H1 (cell line): ENCODE measurements at regions not wholly inside any gene's neighbourhood (a gene's known extent, or its start where the extent isn't known, plus 50 kb on each side); places are given as distances from the start of the nearest gene placed in this dataset.

ENCODE experiments used
- CTCF ChIA-PET: fragments of 300-600 bp; sonication (Branson Sonifier 250); formaldehyde crosslinking; loops from one replicate; lab custom pipeline; 2021; ENCODE audit not compliant: partially characterized antibody; lab: Charles Lee
- POLR2A ChIA-PET: fragments of 300-600 bp; sonication (Branson Sonifier 250); formaldehyde crosslinking; loops from one replicate; lab custom pipeline; 2021; ENCODE audit warnings: inconsistent platforms; ENCODE audit not compliant: partially characterized antibody; lab: Charles Lee
- DNase-seq, 2 experiments: peaks; one replicate each; pipeline versions ENCODE4 v3.0.0 to v3.0.0-alpha.2; 2010 to 2022; ENCODE audit warnings: low spot score in 2 of 2, low read depth in 1 of 2, mixed read lengths in 1 of 2
- FAIRE-seq: peaks from 2 replicates; lab custom pipeline; 2011; peaks lifted over from hg19 to GRCh38; lab: Jason Lieb, UNC
- H2AFZ ChIP-seq: 2 replicates; pipeline ENCODE4 v1.8.1; 2012; ENCODE audit warnings: low read length, inconsistent platforms
- H2AK5ac ChIP-seq: 2 replicates; pipeline ENCODE4 v1.6.1; 2013; ENCODE audit warnings: low read depth, low read length
- H2BK120ac ChIP-seq: replicated peaks from 2 replicates; pipeline ENCODE3; 2013; ENCODE audit warnings: low read depth, low read length, inconsistent platforms
- H2BK12ac ChIP-seq: 2 replicates; pipeline ENCODE4 v1.6.1; 2013; ENCODE audit warnings: low read depth, low read length
- H2BK15ac ChIP-seq: 2 replicates; pipeline ENCODE4 v1.6.1; 2013; ENCODE audit warnings: low read length
- H2BK20ac ChIP-seq: 2 replicates; pipeline ENCODE4 v1.6.1; 2013; ENCODE audit warnings: low read length
- H2BK5ac ChIP-seq: 2 replicates; pipeline ENCODE4 v1.6.1; 2013; ENCODE audit warnings: low read depth, low read length
- H3K14ac ChIP-seq: 2 replicates; pipeline ENCODE4 v1.6.1; 2013; ENCODE audit warnings: inconsistent platforms; ENCODE audit not compliant: insufficient read length
- H3K18ac ChIP-seq: 2 replicates; pipeline ENCODE4 v1.6.1; 2013; ENCODE audit warnings: low read length; ENCODE audit errors: extremely low read depth
- H3K23ac ChIP-seq: 2 replicates; pipeline ENCODE4 v1.6.1; 2013; ENCODE audit warnings: inconsistent platforms; ENCODE audit not compliant: insufficient read length
- H3K23me2 ChIP-seq: 2 replicates; pipeline ENCODE4 v1.6.1; 2013; ENCODE audit warnings: low read depth, low read length
- H3K27ac ChIP-seq: 2 replicates; pipeline ENCODE4 v1.6.1; 2011; ENCODE audit warnings: low read depth, low read length, inconsistent platforms
- H3K27me3 ChIP-seq, 4 experiments: replicated peaks in 1 of 4; 1 replicate in 1 of 4; 2 replicates in 3 of 4; pipeline versions ENCODE4 v1.6.1 to v1.8.1; 2011 to 2013; ENCODE audit warnings: low read length in 3 of 4, mild to moderate bottlenecking in 3 of 4, inconsistent platforms in 2 of 4, mixed read lengths in 2 of 4, moderate library complexity in 1 of 4; ENCODE audit not compliant: control insufficient read depth in 3 of 4, insufficient read depth in 3 of 4; ENCODE audit errors: extremely low read depth in 1 of 4
- H3K36me3 ChIP-seq, 4 experiments: 2 replicates each; pipeline versions ENCODE4 v1.6.1 to v1.8.1; 2011 to 2013; ENCODE audit warnings: mild to moderate bottlenecking in 4 of 4, low read length in 3 of 4, moderate library complexity in 2 of 4, control low read depth in 1 of 4, inconsistent platforms in 1 of 4; ENCODE audit not compliant: insufficient read depth in 4 of 4, control insufficient read depth in 2 of 4
- H3K4ac ChIP-seq: replicated peaks from 2 replicates; pipeline ENCODE3; 2013; ENCODE audit warnings: low read length, low read depth, mixed read lengths, inconsistent platforms; ENCODE audit not compliant: insufficient read length
- H3K4me1 ChIP-seq, 4 experiments: replicated peaks in 1 of 4; 1 replicate in 1 of 4; 2 replicates in 3 of 4; pipeline versions ENCODE4 v1.6.1 to v1.8.1; 2011 to 2013; ENCODE audit warnings: low read length in 3 of 4, inconsistent platforms in 2 of 4, mixed read lengths in 1 of 4; ENCODE audit not compliant: insufficient read depth in 4 of 4, control insufficient read depth in 3 of 4
- H3K4me2 ChIP-seq, 2 experiments: 2 replicates each; pipeline versions ENCODE4 v1.6.1 to v1.8.1; 2011 to 2013; ENCODE audit warnings: low read depth in 2 of 2, low read length in 2 of 2, control low read depth in 1 of 2, inconsistent platforms in 1 of 2, mild to moderate bottlenecking in 1 of 2; ENCODE audit not compliant: insufficient read depth in 1 of 2
- H3K4me3 ChIP-seq, 4 experiments: fragments of 200-600, 300-600 bp in 1 of 4; sonication (generic), shearing (Covaris generic), sonication (Bioruptor Twin) in 1 of 4; 2 replicates each; pipeline versions ENCODE4 v1.5.1 to v1.8.1; 2011 to 2016; ENCODE audit warnings: low read length in 4 of 4, low read depth in 3 of 4, control low read depth in 2 of 4, inconsistent platforms in 2 of 4, mild to moderate bottlenecking in 2 of 4, mixed read lengths in 1 of 4, moderate library complexity in 1 of 4; ENCODE audit not compliant: insufficient read depth in 2 of 4; ENCODE audit errors: extremely low read depth in 1 of 4
- H3K56ac ChIP-seq: replicated peaks from 2 replicates; pipeline ENCODE3; 2013; ENCODE audit warnings: low read depth, mild to moderate bottlenecking, mixed read lengths, low read length, inconsistent platforms; ENCODE audit not compliant: insufficient read length
- H3K79me1 ChIP-seq: 2 replicates; pipeline ENCODE4 v1.6.1; 2013; ENCODE audit warnings: low read depth, low read length, control low read depth
- H3K79me2 ChIP-seq, 2 experiments: 2 replicates each; pipeline versions ENCODE4 v1.6.1 to v1.8.1; 2012 to 2013; ENCODE audit warnings: low read length in 2 of 2, mild to moderate bottlenecking in 2 of 2, inconsistent platforms in 1 of 2; ENCODE audit not compliant: insufficient read depth in 2 of 2, control insufficient read depth in 1 of 2
- H3K9ac ChIP-seq, 4 experiments: replicated peaks in 1 of 4; 1 replicate in 1 of 4; 2 replicates in 3 of 4; pipeline versions ENCODE4 v1.6.1 to v1.8.1; 2011 to 2013; ENCODE audit warnings: low read depth in 3 of 4, low read length in 3 of 4, control low read depth in 2 of 4, mild to moderate bottlenecking in 2 of 4, moderate library complexity in 2 of 4, inconsistent platforms in 1 of 4; ENCODE audit errors: extremely low read depth in 1 of 4
- H3K9me3 ChIP-seq, 2 experiments: 2 replicates each; pipeline versions ENCODE4 v1.6.1 to v1.8.1; 2012 to 2013; ENCODE audit warnings: mild to moderate bottlenecking in 2 of 2, moderate library complexity in 2 of 2, control low read depth in 1 of 2, inconsistent platforms in 1 of 2, low read depth in 1 of 2, low read length in 1 of 2, mixed read lengths in 1 of 2; ENCODE audit not compliant: insufficient read depth in 2 of 2
- H4K20me1 ChIP-seq, 2 experiments: replicated peaks in 1 of 2; 2 replicates each; pipeline versions ENCODE3 to v1.8.1; 2011 to 2013; ENCODE audit warnings: inconsistent platforms in 2 of 2, low read length in 2 of 2, mild to moderate bottlenecking in 1 of 2; ENCODE audit not compliant: insufficient read depth in 2 of 2, control insufficient read depth in 1 of 2
- H4K5ac ChIP-seq: 2 replicates; pipeline ENCODE4 v1.6.1; 2013; ENCODE audit warnings: low read length, low read depth, mixed read lengths, inconsistent platforms; ENCODE audit not compliant: insufficient read length
- H4K8ac ChIP-seq: 2 replicates; pipeline ENCODE4 v1.8.0; 2013; ENCODE audit warnings: mild to moderate bottlenecking, moderate library complexity, low read length, inconsistent platforms; ENCODE audit not compliant: insufficient read depth; ENCODE audit errors: extremely low read depth
- H4K91ac ChIP-seq: replicated peaks from 2 replicates; pipeline ENCODE3; 2013; ENCODE audit warnings: low read length, mixed read lengths, inconsistent platforms; ENCODE audit not compliant: insufficient read length
- BRCA1 ChIP-seq: IDR thresholded peaks from 2 replicates; pipeline ENCODE4 v1.6.1; 2012; ENCODE audit warnings: low read depth, low read length, improper control_type of control experiment
- CBX8 ChIP-seq: fragments of 300-800, 300-1000 bp; sonication (generic); IDR thresholded peaks from 2 replicates; pipeline ENCODE4 v1.7.1; 2016; ENCODE audit warnings: low read depth, low read length, borderline replicate concordance
- CREB1 ChIP-seq: IDR thresholded peaks from 2 replicates; pipeline ENCODE4 v1.6.1; 2012; ENCODE audit warnings: inconsistent platforms
- CTBP2 ChIP-seq: IDR thresholded peaks from 2 replicates; pipeline ENCODE4 v1.7.0; 2011; ENCODE audit warnings: borderline replicate concordance, mild to moderate bottlenecking, moderate library complexity, mixed read lengths, low read length; ENCODE audit not compliant: insufficient read depth, insufficient read length
- E2F6 ChIP-seq: IDR thresholded peaks from 2 replicates; pipeline ENCODE4 v1.6.1; 2012; ENCODE audit warnings: inconsistent platforms
- GTF2F1 ChIP-seq: IDR thresholded peaks from 2 replicates; pipeline ENCODE4 v1.6.1; 2012; ENCODE audit warnings: low read depth, low read length, improper control_type of control experiment, borderline replicate concordance
- JUND ChIP-seq: IDR thresholded peaks from 2 replicates; pipeline ENCODE4 v1.6.1; 2011; ENCODE audit warnings: mild to moderate bottlenecking, improper control_type of control experiment, low read length
- TCF12 ChIP-seq: IDR thresholded peaks from 2 replicates; pipeline ENCODE4 v1.6.1; 2011; ENCODE audit warnings: low read depth, mild to moderate bottlenecking, low read length
- ZNF274 ChIP-seq: IDR thresholded peaks from 2 replicates; pipeline ENCODE4 v1.7.0; 2012; ENCODE audit warnings: low read length, borderline replicate concordance; ENCODE audit errors: extremely low read depth
- WGBS, 2 experiments: shearing (Covaris generic) in 1 of 2; methylation state at CpG; one replicate each; pipeline versions ENCODE4 v1.1.6 to v1.1.7; 2013 to 2015; ENCODE audit warnings: low lambda C conversion rate in 2 of 2, mixed read lengths in 2 of 2, inconsistent platforms in 1 of 2, low coverage in 1 of 2, missing lambda C conversion rate in 1 of 2; ENCODE audit not compliant: insufficient replicate concordance in 2 of 2, insufficient coverage in 1 of 2, insufficient read length in 1 of 2; ENCODE audit errors: extremely low coverage in 1 of 2, missing lambda C conversion rate in 1 of 2; 5-methylcytosine and 5-hydroxymethylcytosine counted together
- TF ChIP-seq, protein P1 (sequence below): IDR thresholded peaks from 2 replicates; pipeline ENCODE4 v1.6.1; 2011; ENCODE audit warnings: low read length, improper control_type of control experiment
- TF ChIP-seq, protein P2 (sequence below), 3 experiments: IDR thresholded peaks; 1 replicate in 2 of 3; 2 replicates in 1 of 3; pipeline versions ENCODE4 v1.5.1 to v1.6.1; 2011; ENCODE audit warnings: low read length in 3 of 3, mild to moderate bottlenecking in 3 of 3, inconsistent platforms in 2 of 3, low read depth in 1 of 3, moderate library complexity in 1 of 3; ENCODE audit not compliant: insufficient read depth in 1 of 3; ENCODE audit errors: control extremely low read depth in 1 of 3

GRCh38 chr17:52604105-52604504 is 445.6 kb upstream of the CA10 start:
- H2BK120ac ChIP-seq: no peak overlapping the region
- no peak overlapping the region for H3K18ac ChIP-seq
- no peak overlapping the region for H4K5ac ChIP-seq
- no peak overlapping the region for H3K4me2 ChIP-seq
- H3K79me1 ChIP-seq: no peaks in the 10 kb centered on the region
- TF ChIP-seq CTBP2 (no peak), JUND (no peak), CBX8 (no peak), BRCA1 (no peak), ZNF274 (no peak), E2F6 (no peak), GTF2F1 (no peak), CREB1 (no peak), TCF12 (no peak)
- TF ChIP-seq, protein P1, sequence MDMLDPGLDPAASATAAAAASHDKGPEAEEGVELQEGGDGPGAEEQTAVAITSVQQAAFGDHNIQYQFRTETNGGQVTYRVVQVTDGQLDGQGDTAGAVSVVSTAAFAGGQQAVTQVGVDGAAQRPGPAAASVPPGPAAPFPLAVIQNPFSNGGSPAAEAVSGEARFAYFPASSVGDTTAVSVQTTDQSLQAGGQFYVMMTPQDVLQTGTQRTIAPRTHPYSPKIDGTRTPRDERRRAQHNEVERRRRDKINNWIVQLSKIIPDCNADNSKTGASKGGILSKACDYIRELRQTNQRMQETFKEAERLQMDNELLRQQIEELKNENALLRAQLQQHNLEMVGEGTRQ: no peak
- TF ChIP-seq, protein P2, sequence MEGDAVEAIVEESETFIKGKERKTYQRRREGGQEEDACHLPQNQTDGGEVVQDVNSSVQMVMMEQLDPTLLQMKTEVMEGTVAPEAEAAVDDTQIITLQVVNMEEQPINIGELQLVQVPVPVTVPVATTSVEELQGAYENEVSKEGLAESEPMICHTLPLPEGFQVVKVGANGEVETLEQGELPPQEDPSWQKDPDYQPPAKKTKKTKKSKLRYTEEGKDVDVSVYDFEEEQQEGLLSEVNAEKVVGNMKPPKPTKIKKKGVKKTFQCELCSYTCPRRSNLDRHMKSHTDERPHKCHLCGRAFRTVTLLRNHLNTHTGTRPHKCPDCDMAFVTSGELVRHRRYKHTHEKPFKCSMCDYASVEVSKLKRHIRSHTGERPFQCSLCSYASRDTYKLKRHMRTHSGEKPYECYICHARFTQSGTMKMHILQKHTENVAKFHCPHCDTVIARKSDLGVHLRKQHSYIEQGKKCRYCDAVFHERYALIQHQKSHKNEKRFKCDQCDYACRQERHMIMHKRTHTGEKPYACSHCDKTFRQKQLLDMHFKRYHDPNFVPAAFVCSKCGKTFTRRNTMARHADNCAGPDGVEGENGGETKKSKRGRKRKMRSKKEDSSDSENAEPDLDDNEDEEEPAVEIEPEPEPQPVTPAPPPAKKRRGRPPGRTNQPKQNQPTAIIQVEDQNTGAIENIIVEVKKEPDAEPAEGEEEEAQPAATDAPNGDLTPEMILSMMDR (IDR thresholded peaks at IDR 0.05; ENCODE audit: control extremely low read depth in 1 of 3, insufficient read depth in 1 of 3, low read depth in 1 of 3, low read length in 3 of 3): no peak
- no peak overlapping the region for H3K4ac ChIP-seq
- H3K36me3 ChIP-seq: no peaks in the 10 kb centered on the region
- no peak overlapping the region for H3K4me3 ChIP-seq
- WGBS, 2 experiments: 44% methylated on average over 2 of the region's 2 CpGs; no CpG with 5 or more reads in 1 of the 2 experiments
- no peak overlapping the region for H2AK5ac ChIP-seq
- ChIA-PET POLR2A (no interaction called here), CTCF (no interaction called here)
- no peaks in the 10 kb centered on the region for H4K20me1 ChIP-seq
- DNase-seq (no peak), FAIRE-seq (no peak)
- H3K9ac ChIP-seq: no peak overlapping the region
- H3K23ac ChIP-seq: no peak overlapping the region
- no peak overlapping the region for H4K8ac ChIP-seq
- H3K9me3 ChIP-seq: no peaks in the 10 kb centered on the region
- H3K27me3 ChIP-seq: no peaks in the 10 kb centered on the region
- no peak overlapping the region for H2BK15ac ChIP-seq
- H3K14ac ChIP-seq: no peak overlapping the region
- no peak overlapping the region for H3K56ac ChIP-seq
- no peak overlapping the region for H2BK5ac ChIP-seq
- no peaks in the 10 kb centered on the region for H3K79me2 ChIP-seq
- H2BK12ac ChIP-seq: no peak overlapping the region
- H4K91ac ChIP-seq: no peak overlapping the region
- H3K4me1 ChIP-seq: peaks cover 0 to 3% (median 0%) of the 10 kb centered on the region in 4 experiments; a peak in 1 of 7 replicates
- H3K27ac ChIP-seq: no peak overlapping the region
- no peaks in the 10 kb centered on the region for H3K23me2 ChIP-seq
- no peak overlapping the region for H2BK20ac ChIP-seq
- H2AFZ ChIP-seq: no peak overlapping the region
